ENCODE measurements at regions not wholly inside any gene's neighbourhood (a gene's known extent, or its start where the extent isn't known, plus 50 kb on each side); places are given as distances from the start of the nearest gene placed in this dataset.

GRCh38 chr15:91476861-91477260 is 376.6 kb upstream of the SLCO3A1 start:
- no peak for DNase-seq

GRCh38 chr15:91478717-91479191 is 374.8 kb upstream of the SLCO3A1 start:
- no peak for DNase-seq

- no peak for DNase-seq
Measured at GRCh38 chr15:91480426-91480825, 373.1 kb upstream of the SLCO3A1 start.

DNA sequence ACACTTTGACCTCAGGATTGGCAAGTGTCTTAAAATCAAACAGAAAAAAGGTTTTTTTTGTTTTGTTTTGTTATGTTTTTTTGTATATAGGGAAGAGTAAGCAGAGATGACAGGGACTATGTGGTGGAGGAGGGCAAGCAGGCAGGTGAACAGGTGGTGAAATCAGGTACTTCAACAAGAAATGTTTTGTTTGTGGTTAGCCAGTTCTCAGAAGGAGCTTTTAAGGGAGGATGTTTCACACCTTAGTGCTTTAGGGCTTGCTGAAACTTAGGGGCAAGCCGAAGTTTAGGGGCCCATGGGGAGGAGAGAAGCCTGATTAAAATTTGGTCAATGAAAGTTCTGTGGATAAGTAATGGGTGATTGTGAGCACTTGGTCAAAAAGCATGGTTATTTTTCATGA is 370.7 kb upstream of the SLCO3A1 start:
- no peak for DNase-seq

DNA sequence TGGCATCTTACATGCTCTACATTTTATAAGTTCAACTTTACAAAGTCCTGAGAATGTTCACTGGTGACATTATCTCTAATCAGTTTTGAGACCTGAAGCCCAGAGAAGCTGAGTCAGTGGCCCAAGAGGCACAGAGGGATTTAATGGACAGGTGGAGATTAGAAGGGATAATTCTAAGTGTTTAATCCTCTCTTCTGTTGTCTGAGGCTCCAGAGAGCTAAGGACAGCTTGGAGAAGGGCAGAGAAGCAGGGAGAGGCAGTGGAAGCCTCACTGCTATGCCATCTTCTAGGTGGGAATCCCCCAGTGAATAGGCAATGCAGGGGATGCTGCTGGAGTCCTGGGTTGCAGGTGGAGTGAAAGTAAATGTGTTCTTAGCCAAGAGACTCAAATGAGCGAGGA is 369.4 kb upstream of the SLCO3A1 start:
- no peak for DNase-seq

DNA sequence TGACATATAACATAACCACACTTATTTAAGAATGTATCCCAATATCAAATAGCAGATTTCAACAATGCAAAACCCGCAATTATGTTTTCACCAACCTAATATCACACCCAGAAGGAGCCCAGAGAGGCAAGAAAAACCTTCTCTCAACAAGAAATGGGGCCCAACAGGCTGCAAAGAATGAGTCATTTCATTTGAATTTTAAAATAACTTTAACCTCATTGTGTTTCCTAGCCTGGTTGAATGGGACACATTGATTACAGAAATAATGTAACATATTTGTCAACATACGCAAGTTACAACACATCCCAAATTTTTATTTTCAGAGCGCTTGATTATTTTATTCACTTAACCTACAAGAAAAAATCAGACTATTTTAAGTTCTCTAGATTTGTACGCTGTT is 365.1 kb upstream of the SLCO3A1 start:
- DNase-seq: no peak

DNA sequence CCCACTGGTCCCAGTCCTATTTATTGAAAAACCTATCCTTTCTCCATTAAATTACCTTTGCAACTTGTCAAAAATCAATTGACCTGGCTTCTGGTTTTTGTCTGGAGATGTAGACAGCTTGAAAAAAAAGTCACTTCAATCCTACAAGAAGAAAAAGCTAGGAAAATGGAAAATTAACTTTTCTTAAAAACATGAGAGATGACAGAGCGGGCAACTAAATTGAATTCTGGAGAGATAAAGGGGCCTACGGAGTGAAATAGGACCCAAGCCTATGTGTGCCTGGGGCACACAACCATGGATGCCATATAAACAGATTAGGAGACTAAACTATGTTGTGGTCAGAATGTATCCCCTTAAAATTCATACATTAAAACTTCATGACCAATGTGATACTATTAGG is 363.3 kb upstream of the SLCO3A1 start:
- no peak for DNase-seq

DNA sequence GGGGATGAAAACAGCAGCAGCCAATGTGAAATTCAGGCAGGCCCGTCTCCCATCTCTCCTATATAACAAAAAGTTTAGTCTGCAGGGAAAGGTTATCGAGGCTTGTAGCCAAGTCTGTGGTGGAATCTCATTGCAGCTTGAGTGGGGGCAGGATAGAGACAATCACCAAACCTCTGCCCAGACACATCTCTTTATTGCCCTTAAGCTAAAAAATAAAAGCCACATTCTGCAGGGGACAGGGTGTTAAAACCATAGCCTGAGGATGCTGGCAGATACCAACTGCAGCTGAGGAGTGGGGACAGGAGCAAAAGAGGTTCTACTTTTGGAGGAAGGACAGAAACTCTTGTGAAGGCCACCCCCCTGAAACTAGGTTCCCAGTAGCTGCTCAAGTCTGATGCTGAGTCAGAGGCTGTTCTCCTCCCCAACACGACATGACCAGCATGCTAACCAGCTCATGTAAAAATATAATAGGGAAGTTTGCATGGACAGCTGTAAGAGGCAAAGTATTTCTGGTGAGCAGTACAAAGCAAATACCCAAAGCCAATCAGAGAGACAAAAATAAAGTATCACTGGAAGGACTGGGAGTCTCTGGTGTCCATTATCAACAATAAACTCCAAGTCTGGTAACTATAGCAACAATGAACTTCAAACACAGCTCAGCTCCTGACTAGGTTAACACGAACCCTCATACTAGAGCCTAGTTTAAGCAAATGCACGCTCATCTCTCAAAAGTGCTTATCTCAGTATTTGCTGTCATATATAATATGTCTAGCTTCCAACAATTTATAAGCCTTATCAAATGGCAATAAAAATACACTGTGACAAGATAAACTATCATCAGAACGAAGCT is 362.2 kb upstream of the SLCO3A1 start:
- DNase-seq: no peak

GRCh38 chr15:91496754-91497691 is 356.5 kb upstream of the SLCO3A1 start:
- DNase-seq: no peak

GRCh38 chr15:91498046-91498748 is 355.3 kb upstream of the SLCO3A1 start:
- no peak for DNase-seq

- DNase-seq: no peak
Measured at GRCh38 chr15:91498749-91499062, 354.8 kb upstream of the SLCO3A1 start.

GRCh38 chr15:91499774-91500383 is 353.6 kb upstream of the SLCO3A1 start:
- no peak for DNase-seq

- DNase-seq: no peak
Measured at GRCh38 chr15:91508633-91509032, 344.9 kb upstream of the SLCO3A1 start.

DNA sequence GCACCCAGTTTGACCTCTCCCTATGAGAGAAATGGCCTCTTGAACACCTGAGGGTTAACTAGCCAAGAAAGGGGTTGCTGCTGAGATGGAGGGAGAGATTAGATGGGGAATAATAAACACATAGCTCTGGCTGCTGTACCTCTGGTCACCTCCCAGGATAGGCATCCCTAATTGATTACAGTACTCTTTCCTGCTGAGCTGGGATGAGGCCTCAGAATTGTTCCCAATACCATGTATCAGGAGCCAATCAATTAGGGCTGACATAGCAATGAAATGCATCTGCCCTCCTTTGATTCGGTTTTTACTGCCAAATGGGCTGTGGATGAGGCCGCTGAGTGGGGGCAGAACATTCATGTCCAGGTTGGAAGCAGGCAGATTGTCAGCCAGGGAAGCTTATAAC is 339.4 kb upstream of the SLCO3A1 start:
- no peak for DNase-seq

DNA sequence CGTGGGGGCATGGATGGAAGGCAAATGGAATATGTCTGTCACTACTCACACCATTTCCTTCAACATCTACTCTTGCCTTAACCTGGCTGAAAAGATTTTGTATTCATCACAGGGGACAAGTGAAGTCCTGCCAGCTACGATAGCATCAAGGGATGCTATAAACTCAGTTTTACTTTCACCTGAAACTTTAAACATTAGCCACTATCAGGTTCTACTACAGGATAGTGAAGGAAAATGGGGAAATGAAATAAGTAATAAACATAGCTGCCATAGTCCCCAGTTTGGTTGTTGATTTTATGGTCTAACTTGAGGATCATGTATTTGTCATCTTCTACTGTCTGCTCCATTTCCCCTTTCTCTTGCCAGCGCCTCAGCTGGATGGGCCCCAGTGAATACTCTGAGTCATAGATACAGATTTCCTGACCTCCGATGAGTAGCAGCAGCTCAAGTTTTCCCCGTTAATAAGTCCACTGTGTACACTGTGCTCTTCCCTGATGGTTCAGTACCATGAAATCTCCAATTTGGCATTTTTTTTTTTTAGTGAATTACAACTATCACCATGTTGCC is 338.2 kb upstream of the SLCO3A1 start:
- DNase-seq: no peak

- DNase-seq: no peak
Measured at GRCh38 chr15:91516866-91517265, 336.6 kb upstream of the SLCO3A1 start.

GRCh38 chr15:91517491-91518200 is 335.9 kb upstream of the SLCO3A1 start:
- DNase-seq: no peak

DNA sequence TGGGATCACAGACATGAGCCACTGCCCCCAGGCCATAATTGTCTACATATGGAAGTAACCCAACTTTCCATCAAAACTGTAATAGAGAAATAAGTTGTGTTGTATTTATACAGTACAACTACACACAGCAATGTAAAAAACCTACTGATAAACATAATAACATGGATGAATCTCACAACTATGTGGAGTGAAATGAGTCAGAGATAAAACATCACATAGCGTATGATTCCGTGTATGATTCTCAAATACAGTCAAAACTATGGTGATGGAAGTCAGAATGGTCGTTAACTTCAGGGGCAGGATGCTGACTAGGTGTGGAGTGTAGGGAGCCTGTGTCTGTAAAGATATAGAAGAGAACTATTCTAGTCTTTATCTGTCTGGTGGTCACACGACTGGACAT is 332.7 kb upstream of the SLCO3A1 start:
- no peak for DNase-seq

- DNase-seq: no peak
Measured at GRCh38 chr15:91521548-91521947, 332.0 kb upstream of the SLCO3A1 start.

DNA sequence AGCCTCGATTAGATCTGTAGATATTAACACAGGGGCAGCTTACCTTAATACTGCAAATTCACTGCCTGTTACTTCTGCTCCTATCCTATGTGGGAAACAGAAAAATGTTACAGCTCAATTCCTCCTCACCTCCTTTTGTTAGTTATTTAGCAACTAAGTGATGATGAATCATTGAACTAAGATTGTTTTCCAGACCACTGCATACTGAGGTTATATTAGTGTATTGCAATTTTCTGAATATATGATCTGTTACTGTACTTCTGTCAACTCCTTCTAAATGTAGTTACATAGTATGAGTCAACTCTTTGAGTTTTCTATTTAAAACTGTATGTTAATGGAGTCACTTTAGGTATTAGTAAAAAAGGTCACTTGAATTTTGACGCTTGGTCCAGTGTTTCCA is 331.5 kb upstream of the SLCO3A1 start:
- DNase-seq: no peak

DNA sequence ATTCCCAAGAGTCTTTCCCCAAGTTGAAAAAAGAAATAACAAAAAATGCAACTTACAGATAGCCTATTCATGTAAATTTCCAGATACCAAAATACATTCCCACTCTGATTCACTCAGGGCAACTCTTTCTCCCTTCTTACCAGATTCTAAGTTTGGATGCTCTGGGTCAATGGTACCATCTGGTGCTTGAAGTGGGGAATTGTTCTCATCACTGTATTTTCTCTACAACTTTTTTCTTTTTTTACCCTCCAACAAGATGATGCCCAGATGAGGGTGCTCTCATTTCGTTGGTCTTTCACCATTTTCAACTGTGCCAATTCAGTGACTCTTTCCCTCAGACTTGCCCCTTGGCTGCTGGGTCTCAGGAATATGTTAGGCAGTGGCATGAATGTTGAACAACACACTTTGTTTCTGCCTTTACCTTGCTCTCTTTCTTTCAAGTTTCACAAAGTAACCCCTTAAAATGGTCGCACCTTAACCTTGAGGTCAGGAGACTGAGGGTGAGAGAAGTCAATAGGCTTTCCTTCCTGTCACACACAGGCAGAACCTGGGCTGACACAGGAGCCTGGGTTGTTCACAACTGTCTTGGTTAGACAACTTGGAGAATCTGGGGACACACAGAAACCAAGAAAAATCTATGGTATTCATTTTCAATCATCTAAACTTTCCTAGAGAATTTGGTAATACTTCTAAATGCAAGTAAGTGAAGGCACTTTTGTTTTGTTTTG is 330.7 kb upstream of the SLCO3A1 start:
- DNase-seq: peak; percentile 28

Data from NCI-H2171 (cell line).